SKM-1 (cell line): ENCODE measurements at regions not wholly inside any gene's neighbourhood (a gene's known extent, or its start where the extent isn't known, plus 50 kb on each side); places are given as distances from the start of the nearest gene placed in this dataset.

Experiments
- DNase-seq: peaks from one replicate; lab custom pipeline; 2025; ENCODE audit not compliant: unreplicated experiment; lab: John Stamatoyannopoulos, UW

DNA sequence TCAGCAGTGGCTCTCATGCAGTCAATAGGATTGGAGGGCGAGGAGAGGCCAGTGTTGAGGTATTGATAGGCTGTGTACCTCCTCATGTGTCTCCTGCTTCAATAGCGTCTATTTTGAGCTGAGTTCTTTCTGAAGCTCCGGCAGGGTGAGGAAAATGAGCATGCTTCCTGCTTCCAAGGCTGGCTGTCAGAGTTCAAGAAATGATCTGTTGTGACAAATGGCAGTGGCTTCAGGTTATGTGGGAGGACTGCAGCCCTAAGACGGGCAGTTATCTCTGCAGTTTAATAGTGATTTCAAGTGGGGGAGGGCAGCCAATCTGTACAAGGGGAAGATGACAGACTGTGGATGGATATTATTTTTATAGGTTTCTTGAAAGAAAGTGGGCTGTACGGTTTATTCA is 54.0 kb upstream of the CXCL14 start:
- no peak for DNase-seq

GRCh38 chr5:135631391-135631790 is 52.6 kb upstream of the CXCL14 start:
- DNase-seq: no peak

GRCh38 chr5:135629666-135630065 is 50.9 kb upstream of the CXCL14 start:
- DNase-seq: no peak

DNA sequence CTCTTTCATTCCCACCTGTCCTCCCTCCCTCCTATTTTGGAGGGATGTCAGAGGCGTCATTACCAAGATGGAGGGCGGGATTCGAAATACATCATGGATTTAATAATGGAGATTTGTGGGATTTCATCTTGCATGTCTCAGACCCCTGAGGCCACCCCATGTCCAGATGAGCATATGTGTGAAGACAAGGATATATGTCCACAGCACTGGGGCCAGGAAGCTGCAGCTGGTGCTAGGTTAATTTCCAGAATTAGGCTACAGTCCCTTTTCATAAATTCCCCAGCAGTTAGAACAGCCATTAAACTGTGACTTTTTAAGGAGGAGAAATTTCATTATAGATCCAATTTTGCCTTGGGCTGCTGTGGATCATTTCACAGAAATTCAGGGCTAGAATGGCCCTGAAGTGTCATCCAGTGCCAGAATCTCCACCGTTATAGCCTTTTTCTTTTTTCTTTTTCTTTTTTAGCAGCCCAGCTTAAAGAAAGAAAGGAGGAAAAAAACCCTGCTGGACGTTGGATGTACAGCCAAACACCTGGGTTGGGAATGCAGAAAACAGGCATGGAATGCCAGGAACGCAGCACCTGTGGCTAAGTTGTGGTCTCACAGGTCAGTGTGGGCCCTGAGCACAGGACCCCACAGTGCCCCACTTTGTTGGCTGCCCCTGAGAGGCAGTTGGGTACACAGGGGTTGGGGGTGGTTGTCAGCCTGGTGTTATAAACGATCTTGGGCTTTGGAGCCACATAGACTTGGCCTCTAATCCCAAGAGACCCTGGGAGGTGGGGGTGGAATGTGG is 50.2 kb upstream of the CXCL14 start:
- no peak for DNase-seq
